ENCODE measurements at regions not wholly inside any gene's neighbourhood (a gene's known extent, or its start where the extent isn't known, plus 50 kb on each side); places are given as distances from the start of the nearest gene placed in this dataset.

GRCh38 chr12:22874151-22874550 lies 249.2 kb downstream of the ETNK1 start (continued):
- TF ChIP-seq ZNF148 (tag by site-specific recombination; IDR thresholded peaks at IDR 0.05; ENCODE audit: borderline replicate concordance) (no peak), ZBTB48 (tag by site-specific recombination; IDR thresholded peaks at IDR 0.05) (no peak), TCF7L2 (IDR thresholded peaks at IDR 0.05; ENCODE audit: borderline replicate concordance, low read depth, low read length) (no peak), SCRT1 (tag by site-specific recombination; IDR thresholded peaks at IDR 0.05; ENCODE audit: borderline replicate concordance) (no peak)

GRCh38 chr12:22876262-22876661 lies 251.3 kb downstream of the ETNK1 start:
- no peaks in the 10 kb centered on the region for H3K36me3 ChIP-seq (ENCODE audit: control insufficient read depth in 2 of 2, insufficient read depth in 1 of 2, low read length in 2 of 2)
- H3K4me3 ChIP-seq (ENCODE audit: low read depth, low read length): no peak overlapping the region
- CTCF ChIA-PET: no interaction called here
- no peaks in the 10 kb centered on the region for H3K4me1 ChIP-seq (ENCODE audit: control insufficient read depth, insufficient read depth, low read length)
- TF ChIP-seq ZNF791 (tag by site-specific recombination; IDR thresholded peaks at IDR 0.05) (no peak), HOXD13 (CRISPR knock-in tag; IDR thresholded peaks at IDR 0.05; ENCODE audit: borderline replicate concordance) (no peak), ZSCAN23 (tag by site-specific recombination; IDR thresholded peaks at IDR 0.05) (no peak), CTCF (tag by site-specific recombination; IDR thresholded peaks at IDR 0.05) (no peak), TCF7L2 (IDR thresholded peaks at IDR 0.05; ENCODE audit: borderline replicate concordance, low read depth, low read length) (no peak), WT1 (tag by site-specific recombination; IDR thresholded peaks at IDR 0.05) (no peak), PRDM2 (tag by site-specific recombination; IDR thresholded peaks at IDR 0.05; ENCODE audit: borderline replicate concordance) (no peak), KLF10 (tag by site-specific recombination; IDR thresholded peaks at IDR 0.05) (no peak)
- no peak overlapping the region for H3K27ac ChIP-seq (ENCODE audit: extremely low read depth, low read depth, low read length)
- no peaks in the 10 kb centered on the region for H3K9me3 ChIP-seq (ENCODE audit: control insufficient read depth, insufficient read depth, low read depth, low read length)
- POLR2A ChIA-PET: no interaction called here

- POLR2A ChIA-PET: no interaction called here
These were observed 254.2 kb downstream of the ETNK1 start for GRCh38 chr12:22879203-22879602.

More at GRCh38 chr12:22879203-22879602, 254.2 kb downstream of the ETNK1 start:
- CTCF ChIA-PET: no interaction called here
- no peak for TF ChIP-seq ZNF433 (tag by site-specific recombination; IDR thresholded peaks at IDR 0.05; ENCODE audit: low read depth)
- no peak for TF ChIP-seq ZNF274 (IDR thresholded peaks at IDR 0.05; ENCODE audit: low read length)
- TF ChIP-seq ZNF274 (tag by site-specific recombination; IDR thresholded peaks at IDR 0.05; ENCODE audit: borderline replicate concordance): no peak
- Histone ChIP-seq H3K36me3 (ENCODE audit: control insufficient read depth in 2 of 2, insufficient read depth in 1 of 2, low read length in 2 of 2) (no peaks in the 10 kb centered on the region), H3K4me1 (ENCODE audit: control insufficient read depth, insufficient read depth, low read length) (no peaks in the 10 kb centered on the region), H3K4me3 (ENCODE audit: low read depth, low read length) (no peak overlapping the region), H3K9me3 (ENCODE audit: control insufficient read depth, insufficient read depth, low read depth, low read length) (no peaks in the 10 kb centered on the region), H3K27ac (ENCODE audit: extremely low read depth, low read depth, low read length) (no peak overlapping the region)
